Thyroid gland (tissue), 4 donors: ENCODE measurements at regions not wholly inside any gene's neighbourhood (a gene's known extent, or its start where the extent isn't known, plus 50 kb on each side); places are given as distances from the start of the nearest gene placed in this dataset.

Experiments used
- POLR2A ChIP-seq, 2 donors: fragments of 450-650 bp; IDR thresholded peaks; one replicate each; pipeline ENCODE4 v1.6.1; 2017; ENCODE audit warnings: antibody characterized with exemption in 2 of 2, mild to moderate bottlenecking in 2 of 2, moderate library complexity in 1 of 2
- TF ChIP-seq, protein P1 (sequence below), 6 experiments: fragments of 200-600 bp in 3 of 6; fragments of 450-650 bp in 3 of 6; sonication (generic) in 3 of 6; IDR thresholded peaks; one replicate each; pipeline ENCODE4 v1.5.1; 2016 to 2019; ENCODE audit warnings: antibody characterized with exemption in 6 of 6, mild to moderate bottlenecking in 2 of 6, inconsistent platforms in 1 of 6, moderate library complexity in 1 of 6

DNA sequence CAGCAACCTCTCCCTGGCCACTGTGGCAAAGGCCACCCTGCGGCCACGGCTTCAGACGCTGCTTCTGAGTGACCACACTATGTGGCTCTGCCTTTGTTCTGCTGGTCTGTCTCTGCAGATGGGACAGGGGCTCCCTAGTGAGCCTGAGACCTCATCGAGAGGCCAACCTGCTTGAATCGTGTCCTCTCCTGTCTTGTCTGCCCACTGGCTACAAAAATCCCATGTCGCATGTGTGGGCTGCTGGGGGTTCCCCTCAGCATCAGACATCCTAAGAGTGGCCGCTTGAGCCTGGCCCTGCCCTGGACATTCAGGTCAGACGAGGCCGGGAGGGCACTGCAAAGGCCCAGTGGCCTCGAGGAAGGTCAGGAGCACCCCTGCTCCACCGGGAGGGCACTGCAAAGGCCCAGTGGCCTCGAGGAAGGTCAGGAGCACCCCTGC is 222.9 kb downstream of the DLL1 start:
- TF ChIP-seq, protein P1, sequence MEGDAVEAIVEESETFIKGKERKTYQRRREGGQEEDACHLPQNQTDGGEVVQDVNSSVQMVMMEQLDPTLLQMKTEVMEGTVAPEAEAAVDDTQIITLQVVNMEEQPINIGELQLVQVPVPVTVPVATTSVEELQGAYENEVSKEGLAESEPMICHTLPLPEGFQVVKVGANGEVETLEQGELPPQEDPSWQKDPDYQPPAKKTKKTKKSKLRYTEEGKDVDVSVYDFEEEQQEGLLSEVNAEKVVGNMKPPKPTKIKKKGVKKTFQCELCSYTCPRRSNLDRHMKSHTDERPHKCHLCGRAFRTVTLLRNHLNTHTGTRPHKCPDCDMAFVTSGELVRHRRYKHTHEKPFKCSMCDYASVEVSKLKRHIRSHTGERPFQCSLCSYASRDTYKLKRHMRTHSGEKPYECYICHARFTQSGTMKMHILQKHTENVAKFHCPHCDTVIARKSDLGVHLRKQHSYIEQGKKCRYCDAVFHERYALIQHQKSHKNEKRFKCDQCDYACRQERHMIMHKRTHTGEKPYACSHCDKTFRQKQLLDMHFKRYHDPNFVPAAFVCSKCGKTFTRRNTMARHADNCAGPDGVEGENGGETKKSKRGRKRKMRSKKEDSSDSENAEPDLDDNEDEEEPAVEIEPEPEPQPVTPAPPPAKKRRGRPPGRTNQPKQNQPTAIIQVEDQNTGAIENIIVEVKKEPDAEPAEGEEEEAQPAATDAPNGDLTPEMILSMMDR (IDR thresholded peaks at IDR 0.05), result no peak
- TF ChIP-seq POLR2A (IDR thresholded peaks at IDR 0.05), result no peak
